ENCODE measurements at regions not wholly inside any gene's neighbourhood (a gene's known extent, or its start where the extent isn't known, plus 50 kb on each side); places are given as distances from the start of the nearest gene placed in this dataset.

GRCh38 chr20:21623074-21623780, 82.2 kb upstream of the PAX1 start:
- H2BK20ac ChIP-seq (ENCODE audit: low read depth, low read length, poor library complexity, severe bottlenecking) = no peak overlapping the region
- H3K4me2 ChIP-seq (ENCODE audit: insufficient read depth, insufficient read length, low read length) = no peak overlapping the region
- H3K27me3 ChIP-seq (ENCODE audit: insufficient read depth, low read length) = no peaks in the 10 kb centered on the region
- H4K5ac ChIP-seq (ENCODE audit: insufficient read length, low read depth, low read length) = no peak overlapping the region
- no peak overlapping the region for H4K91ac ChIP-seq (ENCODE audit: insufficient read length, low read depth, low read length)
- no peaks in the 10 kb centered on the region for H3K4me1 ChIP-seq (ENCODE audit: insufficient read depth, low read length)
- H2BK15ac ChIP-seq (ENCODE audit: low read depth, low read length) = no peak overlapping the region
- H2AK5ac ChIP-seq (ENCODE audit: insufficient read length, low read length) = no peak overlapping the region
- no peak for DNase-seq
- H2BK12ac ChIP-seq (ENCODE audit: insufficient read length, low read depth, low read length) = no peak overlapping the region
- Mint-ChIP-seq H3K4me1 (no peaks in the 10 kb centered on the region), H3K27me3 (ENCODE audit: low read depth) (peaks cover 26% of the 10 kb centered on the region), H3K9me3 (peaks cover 8% of the 10 kb centered on the region in 2 experiments; a peak in 3 of 5 replicates), H3K36me3 (ENCODE audit: insufficient read depth in 1 of 3, low read depth in 3 of 3) (no peaks in the 10 kb centered on the region; a peak in 1 of 7 replicates), H3K27ac (no peak overlapping the region), H3K4me3 (no peak overlapping the region)
- no peak overlapping the region for H3K9ac ChIP-seq (ENCODE audit: extremely low read depth, insufficient read length, low read length)
- H3K4ac ChIP-seq (ENCODE audit: low read depth, low read length) = no peak overlapping the region
- no peak overlapping the region for H2BK5ac ChIP-seq (ENCODE audit: insufficient read length, low read length)
- H3K9me3 ChIP-seq (ENCODE audit: control insufficient read depth, low read depth, low read length) = no peaks in the 10 kb centered on the region
- H3K14ac ChIP-seq (ENCODE audit: insufficient read depth, low read length) = no peak overlapping the region
- TF ChIP-seq, protein P1, sequence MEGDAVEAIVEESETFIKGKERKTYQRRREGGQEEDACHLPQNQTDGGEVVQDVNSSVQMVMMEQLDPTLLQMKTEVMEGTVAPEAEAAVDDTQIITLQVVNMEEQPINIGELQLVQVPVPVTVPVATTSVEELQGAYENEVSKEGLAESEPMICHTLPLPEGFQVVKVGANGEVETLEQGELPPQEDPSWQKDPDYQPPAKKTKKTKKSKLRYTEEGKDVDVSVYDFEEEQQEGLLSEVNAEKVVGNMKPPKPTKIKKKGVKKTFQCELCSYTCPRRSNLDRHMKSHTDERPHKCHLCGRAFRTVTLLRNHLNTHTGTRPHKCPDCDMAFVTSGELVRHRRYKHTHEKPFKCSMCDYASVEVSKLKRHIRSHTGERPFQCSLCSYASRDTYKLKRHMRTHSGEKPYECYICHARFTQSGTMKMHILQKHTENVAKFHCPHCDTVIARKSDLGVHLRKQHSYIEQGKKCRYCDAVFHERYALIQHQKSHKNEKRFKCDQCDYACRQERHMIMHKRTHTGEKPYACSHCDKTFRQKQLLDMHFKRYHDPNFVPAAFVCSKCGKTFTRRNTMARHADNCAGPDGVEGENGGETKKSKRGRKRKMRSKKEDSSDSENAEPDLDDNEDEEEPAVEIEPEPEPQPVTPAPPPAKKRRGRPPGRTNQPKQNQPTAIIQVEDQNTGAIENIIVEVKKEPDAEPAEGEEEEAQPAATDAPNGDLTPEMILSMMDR (conservative IDR thresholded peaks at IDR 0.05) = no peak
- no peaks in the 10 kb centered on the region for H3K23me2 ChIP-seq (ENCODE audit: insufficient read length, low read depth, low read length, poor library complexity, severe bottlenecking)
- H4K20me1 ChIP-seq (ENCODE audit: control insufficient read depth, insufficient read depth, insufficient read length) = no peaks in the 10 kb centered on the region
- no peak overlapping the region for H3K18ac ChIP-seq (ENCODE audit: insufficient read length, low read depth, low read length)
- H3K27ac ChIP-seq (ENCODE audit: insufficient read length, low read depth, low read length) = no peak overlapping the region
- H3T11ph ChIP-seq (ENCODE audit: low read length) = no peak overlapping the region
- no peak overlapping the region for H2AFZ ChIP-seq (ENCODE audit: low read length)
- no peak overlapping the region for H4K8ac ChIP-seq (replicated peaks; ENCODE audit: insufficient read length, low read depth, low read length)
- no peak overlapping the region for H2BK120ac ChIP-seq (ENCODE audit: low read depth, low read length, poor library complexity, severe bottlenecking)
- WGBS (ENCODE audit: extremely low coverage, insufficient read length, low lambda C conversion rate) = no CpG with 5 or more reads among the region's 2 CpGs
- H3K79me1 ChIP-seq (ENCODE audit: insufficient read depth, low read depth, low read length, poor library complexity, severe bottlenecking) = no peaks in the 10 kb centered on the region
- no peak overlapping the region for H3K56ac ChIP-seq (ENCODE audit: insufficient read length, low read depth, low read length)
- no peak overlapping the region for H3K23ac ChIP-seq (ENCODE audit: insufficient read length, low read depth, low read length)
- H3K79me2 ChIP-seq (ENCODE audit: insufficient read depth, low read length) = no peaks in the 10 kb centered on the region

Measured in H9 (cell line).